ENCODE measurements at regions not wholly inside any gene's neighbourhood (a gene's known extent, or its start where the extent isn't known, plus 50 kb on each side); places are given as distances from the start of the nearest gene placed in this dataset.
"Not testable (repeated sequence)": the region's sequence is repeated elsewhere in the genome, so short reads cannot be mapped to it uniquely, and the experiment has no call there.

- DNase-seq = no peak
Observed at GRCh38 chr4:31682796-31683195, 962.6 kb downstream of the PCDH7 start.

GRCh38 chr4:31687717-31688342, 967.7 kb downstream of the PCDH7 start:
- DNase-seq = no peak

- DNase-seq = no peak
Observed at GRCh38 chr4:31692399-31692940, 972.3 kb downstream of the PCDH7 start.

- no peak for DNase-seq
Observed at GRCh38 chr4:31701256-31701655, 981.1 kb downstream of the PCDH7 start.

- DNase-seq = no peak
Observed at GRCh38 chr4:31702326-31702725, 982.2 kb downstream of the PCDH7 start.

- no peak for DNase-seq
Observed at GRCh38 chr4:31714238-31714637, 994.1 kb downstream of the PCDH7 start.

GRCh38 chr4:31715302-31715701, 995.1 kb downstream of the PCDH7 start:
- no peak for DNase-seq

GRCh38 chr4:31727030-31727429, 1006.9 kb downstream of the PCDH7 start:
- DNase-seq = no peak

- DNase-seq = no peak
Observed at GRCh38 chr4:31735004-31735403, 1014.8 kb downstream of the PCDH7 start.

- DNase-seq = no peak
Observed at GRCh38 chr4:31737419-31737818, 1017.2 kb downstream of the PCDH7 start.

- DNase-seq = no peak
Observed at GRCh38 chr4:31741326-31741725, 1021.2 kb downstream of the PCDH7 start.

- DNase-seq = no peak
Observed at GRCh38 chr4:31748382-31748781, 1028.2 kb downstream of the PCDH7 start.

GRCh38 chr4:31750581-31750980, 1030.4 kb downstream of the PCDH7 start:
- not testable (repeated sequence) for DNase-seq

- no peak for DNase-seq
Observed at GRCh38 chr4:31755751-31756150, 1035.6 kb downstream of the PCDH7 start.

GRCh38 chr4:31768756-31769155, 1048.6 kb downstream of the PCDH7 start:
- DNase-seq = no peak

- DNase-seq = no peak
Observed at GRCh38 chr4:31783311-31783710, 1063.1 kb downstream of the PCDH7 start.

GRCh38 chr4:31784558-31784957, 1064.4 kb downstream of the PCDH7 start:
- DNase-seq = no peak

GRCh38 chr4:31787701-31788100, 1067.5 kb downstream of the PCDH7 start:
- DNase-seq = no peak

- DNase-seq = no peak
Observed at GRCh38 chr4:31788676-31789075, 1068.5 kb downstream of the PCDH7 start.

GRCh38 chr4:31791666-31792065, 1071.5 kb downstream of the PCDH7 start:
- no peak for DNase-seq

GRCh38 chr4:31793907-31794306, 1073.7 kb downstream of the PCDH7 start:
- no peak for DNase-seq

GRCh38 chr4:31797052-31797451, 1076.9 kb downstream of the PCDH7 start:
- not testable (repeated sequence) for DNase-seq

GRCh38 chr4:31803526-31804195, 1083.5 kb downstream of the PCDH7 start:
- DNase-seq = no peak

- no peak for DNase-seq
Observed at GRCh38 chr4:31807036-31807435, 1086.9 kb downstream of the PCDH7 start.

- DNase-seq = no peak
Observed at GRCh38 chr4:31844350-31844749, 1124.2 kb downstream of the PCDH7 start.
